GM19395 (cell line): ENCODE measurements at regions not wholly inside any gene's neighbourhood (a gene's known extent, or its start where the extent isn't known, plus 50 kb on each side); places are given as distances from the start of the nearest gene placed in this dataset.
"Not testable (repeated sequence)": the region's sequence is repeated elsewhere in the genome, so short reads cannot be mapped to it uniquely, and the experiment has no call there.

ENCODE experiments used
- ATAC-seq: cut with Tn5 transposase; IDR thresholded peaks from one replicate; pipeline ENCODE4 v1.9.1; 2021; ENCODE audit warnings: mild to moderate bottlenecking, moderate library complexity; ENCODE audit not compliant: unreplicated experiment

GRCh38 chr2:203585516-203585915 is 50.4 kb upstream of the RAPH1 start:
- ATAC-seq = no peak

- no peak for ATAC-seq
Observed at GRCh38 chr2:203586206-203586605, 51.1 kb upstream of the RAPH1 start.

- ATAC-seq = no peak
Observed at GRCh38 chr2:203586696-203587095, 51.6 kb upstream of the RAPH1 start.

- ATAC-seq = no peak
Observed at GRCh38 chr2:203590496-203590895, 55.4 kb upstream of the RAPH1 start.

- ATAC-seq = no peak
Observed at GRCh38 chr2:203591642-203592041, 56.5 kb upstream of the RAPH1 start.

GRCh38 chr2:203592470-203592869 is 57.4 kb upstream of the RAPH1 start:
- no peak for ATAC-seq

- ATAC-seq = no peak
Observed at GRCh38 chr2:203594541-203594940, 59.4 kb upstream of the RAPH1 start.

GRCh38 chr2:203596183-203596582 is 61.1 kb upstream of the RAPH1 start:
- no peak for ATAC-seq

GRCh38 chr2:203599509-203599908 is 64.4 kb upstream of the RAPH1 start:
- peak; percentile 53 for ATAC-seq

- ATAC-seq = no peak
Observed at GRCh38 chr2:203600286-203600685, 65.2 kb upstream of the RAPH1 start.

GRCh38 chr2:203603456-203604389 is 68.6 kb upstream of the RAPH1 start:
- ATAC-seq = no peak

- ATAC-seq = no peak
Observed at GRCh38 chr2:203605302-203605701, 70.2 kb upstream of the RAPH1 start.

GRCh38 chr2:203606051-203606450 is 71.0 kb upstream of the RAPH1 start:
- ATAC-seq = no peak

- ATAC-seq = no peak
Observed at GRCh38 chr2:203610558-203610957, 75.5 kb upstream of the RAPH1 start.

GRCh38 chr2:203612246-203612645 is 77.1 kb upstream of the RAPH1 start:
- no peak for ATAC-seq

GRCh38 chr2:203619267-203619878 is 84.3 kb upstream of the RAPH1 start:
- no peak for ATAC-seq

- no peak for ATAC-seq
Observed at GRCh38 chr2:203621981-203622515, 84.4 kb upstream of the CD28 start.

- no peak for ATAC-seq
Observed at GRCh38 chr2:203623096-203623495, 83.3 kb upstream of the CD28 start.

- no peak for ATAC-seq
Observed at GRCh38 chr2:203623661-203624060, 82.8 kb upstream of the CD28 start.

GRCh38 chr2:203625701-203626100 is 80.7 kb upstream of the CD28 start:
- ATAC-seq = no peak

- not testable (repeated sequence) for ATAC-seq
Observed at GRCh38 chr2:203626247-203626646, 80.2 kb upstream of the CD28 start.
